ENCODE measurements at regions not wholly inside any gene's neighbourhood (a gene's known extent, or its start where the extent isn't known, plus 50 kb on each side); places are given as distances from the start of the nearest gene placed in this dataset.

GRCh38 chr7:420142-421093, 99.2 kb downstream of the PDGFA start:
- Histone ChIP-seq H3K4me3 (replicated peaks; ENCODE audit: insufficient read depth, low read length) (no peak overlapping the region), H3K27ac (replicated peaks) (no peak overlapping the region), H3K27me3 (ENCODE audit: insufficient read depth, poor library complexity, severe bottlenecking) (no peaks in the 10 kb centered on the region)
- DNase-seq (ENCODE audit: low read depth in 1 of 2, low spot score in 1 of 2), result no peak
- TF ChIP-seq POLR2AphosphoS5 (IDR thresholded peaks at IDR 0.05; ENCODE audit: low read depth) (no peak), GABPA (IDR thresholded peaks at IDR 0.05; ENCODE audit: low read depth) (no peak), REST (IDR thresholded peaks at IDR 0.05; ENCODE audit: insufficient replicate concordance, low read depth) (no peak), CTCF (IDR thresholded peaks at IDR 0.05; ENCODE audit: insufficient read depth, low read length) (no peak), SPI1 (IDR thresholded peaks at IDR 0.05; ENCODE audit: borderline replicate concordance, low read depth) (no peak)

GRCh38 chr7:421136-421991, 98.3 kb downstream of the PDGFA start:
- Histone ChIP-seq H3K4me3 (replicated peaks; ENCODE audit: insufficient read depth, low read length) (no peak overlapping the region), H3K27me3 (ENCODE audit: insufficient read depth, poor library complexity, severe bottlenecking) (no peaks in the 10 kb centered on the region), H3K27ac (replicated peaks) (no peak overlapping the region)
- DNase-seq (ENCODE audit: low read depth in 1 of 2, low spot score in 1 of 2), result no peak
- TF ChIP-seq SPI1 (IDR thresholded peaks at IDR 0.05; ENCODE audit: borderline replicate concordance, low read depth) (no peak), POLR2AphosphoS5 (IDR thresholded peaks at IDR 0.05; ENCODE audit: low read depth) (no peak), CTCF (IDR thresholded peaks at IDR 0.05; ENCODE audit: insufficient read depth, low read length) (no peak), GABPA (IDR thresholded peaks at IDR 0.05; ENCODE audit: low read depth) (no peak), REST (IDR thresholded peaks at IDR 0.05; ENCODE audit: insufficient replicate concordance, low read depth) (no peak)

GRCh38 chr7:422191-422885, 97.3 kb downstream of the PDGFA start:
- no peaks in the 10 kb centered on the region for H3K27me3 ChIP-seq (ENCODE audit: insufficient read depth, poor library complexity, severe bottlenecking)
- no peak overlapping the region for H3K4me3 ChIP-seq (replicated peaks; ENCODE audit: insufficient read depth, low read length)
- H3K27ac ChIP-seq (replicated peaks), result no peak overlapping the region
- TF ChIP-seq CTCF (IDR thresholded peaks at IDR 0.05; ENCODE audit: insufficient read depth, low read length) (no peak), GABPA (IDR thresholded peaks at IDR 0.05; ENCODE audit: low read depth) (no peak), SPI1 (IDR thresholded peaks at IDR 0.05; ENCODE audit: borderline replicate concordance, low read depth) (no peak), REST (IDR thresholded peaks at IDR 0.05; ENCODE audit: insufficient replicate concordance, low read depth) (no peak), POLR2AphosphoS5 (IDR thresholded peaks at IDR 0.05; ENCODE audit: low read depth) (no peak)
- DNase-seq (ENCODE audit: low read depth in 1 of 2, low spot score in 1 of 2), result no peak

Measured in HL-60 (cell line).